Osteocyte (in vitro differentiated cells): ENCODE measurements at regions not wholly inside any gene's neighbourhood (a gene's known extent, or its start where the extent isn't known, plus 50 kb on each side); places are given as distances from the start of the nearest gene placed in this dataset.
A peak's percentile ranks its signal among the peaks of the same experiment; 100 is the strongest.

Experiments
- DNase-seq: peaks from one replicate; pipeline ENCODE4 v3.0.0; 2021; ENCODE audit warnings: mixed read lengths; ENCODE audit not compliant: unreplicated experiment; ENCODE audit errors: extremely low spot score
- H3K27ac Mint-ChIP-seq: one replicate; pipeline ENCODE4 v1.8.0; 2021; ENCODE audit warnings: mild to moderate bottlenecking, mixed read lengths; ENCODE audit not compliant: unreplicated experiment
- H3K27me3 Mint-ChIP-seq: one replicate; pipeline ENCODE4 v1.8.0; 2021; ENCODE audit warnings: mixed read lengths; ENCODE audit not compliant: unreplicated experiment
- H3K36me3 Mint-ChIP-seq: one replicate; pipeline ENCODE4 v1.8.0; 2021; ENCODE audit warnings: mixed read lengths; ENCODE audit not compliant: unreplicated experiment
- H3K4me1 Mint-ChIP-seq: one replicate; pipeline ENCODE4 v1.8.0; 2021; ENCODE audit warnings: mixed read lengths; ENCODE audit not compliant: unreplicated experiment
- H3K4me3 Mint-ChIP-seq: one replicate; pipeline ENCODE4 v1.8.0; 2021; ENCODE audit warnings: mild to moderate bottlenecking, moderate library complexity, mixed read lengths; ENCODE audit not compliant: unreplicated experiment
- H3K9me3 Mint-ChIP-seq: one replicate; pipeline ENCODE4 v1.8.0; 2021; ENCODE audit warnings: mixed read lengths; ENCODE audit not compliant: unreplicated experiment
- CTCF ChIP-seq: fragments of 200-600 bp; sonication (generic); IDR thresholded peaks from 2 replicates; pipeline ENCODE4 v1.5.0; 2021; ENCODE audit warnings: antibody characterized with exemption, mild to moderate bottlenecking, moderate library complexity

- peaks cover 21% of the 10 kb centered on the region for H3K27me3 Mint-ChIP-seq
- no peak for TF ChIP-seq CTCF
- no peaks in the 10 kb centered on the region for H3K9me3 Mint-ChIP-seq
- DNase-seq: no peak
- no peak overlapping the region for H3K4me3 Mint-ChIP-seq
- H3K4me1 Mint-ChIP-seq: peaks cover 9% of the 10 kb centered on the region
- no peaks in the 10 kb centered on the region for H3K36me3 Mint-ChIP-seq
- H3K27ac Mint-ChIP-seq: no peak overlapping the region
Observed at GRCh38 chr20:57777911-57778310, 68.1 kb upstream of the PMEPA1 start.

GRCh38 chr20:57774951-57775350 lies 65.1 kb upstream of the PMEPA1 start:
- Mint-ChIP-seq H3K4me3 (no peak overlapping the region), H3K9me3 (no peaks in the 10 kb centered on the region), H3K27me3 (peaks cover 6% of the 10 kb centered on the region), H3K4me1 (peaks cover 23% of the 10 kb centered on the region), H3K36me3 (no peaks in the 10 kb centered on the region), H3K27ac (no peak overlapping the region)
- no peak for DNase-seq
- no peak for TF ChIP-seq CTCF

GRCh38 chr20:57774111-57774880 lies 64.5 kb upstream of the PMEPA1 start:
- H3K36me3 Mint-ChIP-seq: no peaks in the 10 kb centered on the region
- no peak for DNase-seq
- H3K4me1 Mint-ChIP-seq: peaks cover 29% of the 10 kb centered on the region
- H3K27ac Mint-ChIP-seq: no peak overlapping the region
- TF ChIP-seq CTCF: no peak
- H3K27me3 Mint-ChIP-seq: peaks cover 6% of the 10 kb centered on the region
- no peaks in the 10 kb centered on the region for H3K9me3 Mint-ChIP-seq
- no peak overlapping the region for H3K4me3 Mint-ChIP-seq

- no peaks in the 10 kb centered on the region for H3K27me3 Mint-ChIP-seq
- no peak overlapping the region for H3K27ac Mint-ChIP-seq
- no peak for DNase-seq
- H3K36me3 Mint-ChIP-seq: no peaks in the 10 kb centered on the region
- no peaks in the 10 kb centered on the region for H3K9me3 Mint-ChIP-seq
- peaks cover 34% of the 10 kb centered on the region for H3K4me1 Mint-ChIP-seq
- TF ChIP-seq CTCF: no peak
- no peak overlapping the region for H3K4me3 Mint-ChIP-seq
Observed at GRCh38 chr20:57773059-57773815, 63.4 kb upstream of the PMEPA1 start.

GRCh38 chr20:57772349-57772964 lies 62.6 kb upstream of the PMEPA1 start:
- no peaks in the 10 kb centered on the region for H3K27me3 Mint-ChIP-seq
- no peaks in the 10 kb centered on the region for H3K9me3 Mint-ChIP-seq
- H3K4me3 Mint-ChIP-seq: peak overlapping the region; percentile 11
- no peak for TF ChIP-seq CTCF
- H3K4me1 Mint-ChIP-seq: peaks cover 42% of the 10 kb centered on the region
- no peak for DNase-seq
- no peaks in the 10 kb centered on the region for H3K36me3 Mint-ChIP-seq
- H3K27ac Mint-ChIP-seq: peak overlapping the region; percentile 76
